ENCODE measurements at regions not wholly inside any gene's neighbourhood (a gene's known extent, or its start where the extent isn't known, plus 50 kb on each side); places are given as distances from the start of the nearest gene placed in this dataset.

DNA sequence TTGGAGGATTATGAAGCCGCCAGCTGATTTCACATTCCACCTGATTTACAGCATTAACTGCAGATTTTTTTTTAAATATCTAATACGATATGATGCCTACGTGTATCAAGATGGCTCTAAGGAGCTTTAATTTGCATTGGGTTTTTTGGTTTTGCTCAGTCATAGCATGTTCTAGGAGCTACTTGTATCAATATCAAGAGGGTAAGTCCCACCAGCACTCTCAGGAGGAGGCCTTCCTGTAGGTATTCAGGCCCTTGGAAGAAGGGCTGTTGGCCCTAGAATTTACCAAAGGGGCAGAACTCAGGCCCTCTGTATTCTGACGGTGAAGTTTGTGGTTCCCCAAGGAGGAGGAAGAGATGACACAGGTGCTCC is 97.2 kb upstream of the IPO5 start:
- H3K36me3 ChIP-seq (replicated peaks) = no peaks in the 10 kb centered on the region
- DNase-seq = no peak
- in situ Hi-C loops (cut with HindIII; ENCODE audit: low pct_ligation_motif_present, low sequenced_read_pairs) = no loop called here
- no peak overlapping the region for H3K4me3 ChIP-seq (ENCODE audit: low read depth, low read length)
- no peaks in the 10 kb centered on the region for H3K27me3 ChIP-seq (replicated peaks)
- H3K27ac ChIP-seq = no peak overlapping the region
- no peak for TF ChIP-seq CTCF (IDR thresholded peaks at IDR 0.05; ENCODE audit: low read depth, low read length, missing control alignments)

- no peak for TF ChIP-seq CTCF (IDR thresholded peaks at IDR 0.05; ENCODE audit: low read depth, low read length, missing control alignments)
Measured at GRCh38 chr13:97858161-97858560, 95.3 kb upstream of the IPO5 start.

DNA sequence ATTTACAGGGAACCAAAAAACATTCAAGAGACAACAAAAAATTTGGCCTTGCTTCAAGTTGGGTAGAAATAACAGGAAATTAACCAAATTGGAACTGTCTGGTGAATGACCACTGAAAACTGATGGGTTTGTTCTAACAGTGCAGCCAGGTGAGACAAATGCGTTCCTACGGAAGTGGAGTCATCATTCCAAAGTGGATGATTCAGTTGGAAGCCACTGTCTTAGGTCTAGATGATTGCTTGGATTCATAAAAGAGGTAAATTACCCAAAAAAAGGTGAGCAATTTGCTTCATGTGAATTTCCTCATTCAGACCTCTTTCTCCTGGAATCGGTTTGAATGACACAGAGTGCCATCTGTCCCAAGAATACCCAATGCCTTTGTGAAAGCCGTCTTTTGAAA is 87.1 kb upstream of the IPO5 start:
- in situ Hi-C loops (cut with HindIII; ENCODE audit: low pct_ligation_motif_present, low sequenced_read_pairs) = no loop called here
- no peak overlapping the region for H3K4me3 ChIP-seq (ENCODE audit: low read depth, low read length)
- H3K36me3 ChIP-seq (replicated peaks) = no peaks in the 10 kb centered on the region
- H3K27me3 ChIP-seq (replicated peaks) = no peaks in the 10 kb centered on the region
- no peak overlapping the region for H3K27ac ChIP-seq
- DNase-seq = no peak
- no peak for TF ChIP-seq CTCF (IDR thresholded peaks at IDR 0.05; ENCODE audit: low read depth, low read length, missing control alignments)

More at GRCh38 chr13:97858161-97858560, 95.3 kb upstream of the IPO5 start:
- Histone ChIP-seq H3K4me3 (ENCODE audit: low read depth, low read length) (no peak overlapping the region), H3K36me3 (replicated peaks) (no peaks in the 10 kb centered on the region), H3K27ac (no peak overlapping the region), H3K27me3 (replicated peaks) (no peaks in the 10 kb centered on the region)
- no peak for DNase-seq
- in situ Hi-C loops (cut with HindIII; ENCODE audit: low pct_ligation_motif_present, low sequenced_read_pairs) = no loop called here

- H3K27me3 ChIP-seq (replicated peaks) = no peaks in the 10 kb centered on the region
- H3K27ac ChIP-seq = no peak overlapping the region
- no peaks in the 10 kb centered on the region for H3K36me3 ChIP-seq (replicated peaks)
- no peak for TF ChIP-seq CTCF (IDR thresholded peaks at IDR 0.05; ENCODE audit: low read depth, low read length, missing control alignments)
- H3K4me3 ChIP-seq (ENCODE audit: low read depth, low read length) = no peak overlapping the region
- no peak for DNase-seq
- in situ Hi-C loops (cut with HindIII; ENCODE audit: low pct_ligation_motif_present, low sequenced_read_pairs) = no loop called here
Measured at GRCh38 chr13:97866751-97867150, 86.7 kb upstream of the IPO5 start.

DNA sequence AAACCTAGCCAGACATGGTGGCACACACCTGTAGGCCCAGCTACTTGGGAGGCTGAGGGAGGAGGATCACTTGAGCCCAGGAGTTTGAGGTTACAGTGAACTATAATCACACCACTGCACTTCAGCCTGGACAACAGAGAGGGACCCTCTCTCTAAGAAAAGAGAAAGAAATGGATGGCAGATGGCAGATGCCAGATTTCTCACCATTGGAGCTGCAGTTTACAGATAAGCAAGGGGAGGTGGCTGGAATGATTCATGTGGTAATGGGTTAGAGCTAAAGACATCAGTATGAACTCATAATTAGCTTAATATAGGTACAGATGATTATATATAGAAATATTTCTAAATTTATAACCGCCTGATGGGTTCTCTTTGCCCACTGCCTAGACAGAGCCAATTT is 80.1 kb upstream of the IPO5 start:
- Histone ChIP-seq H3K4me3 (ENCODE audit: low read depth, low read length) (no peak overlapping the region), H3K27ac (no peak overlapping the region), H3K27me3 (replicated peaks) (no peaks in the 10 kb centered on the region), H3K36me3 (replicated peaks) (no peaks in the 10 kb centered on the region)
- no peak for TF ChIP-seq CTCF (IDR thresholded peaks at IDR 0.05; ENCODE audit: low read depth, low read length, missing control alignments)
- in situ Hi-C loops (cut with HindIII; ENCODE audit: low pct_ligation_motif_present, low sequenced_read_pairs) = no loop called here
- no peak for DNase-seq

- Histone ChIP-seq H3K27ac (no peak overlapping the region), H3K27me3 (replicated peaks) (no peaks in the 10 kb centered on the region), H3K36me3 (replicated peaks) (no peaks in the 10 kb centered on the region), H3K4me3 (ENCODE audit: low read depth, low read length) (no peak overlapping the region)
- no peak for DNase-seq
- in situ Hi-C loops (cut with HindIII; ENCODE audit: low pct_ligation_motif_present, low sequenced_read_pairs) = loop anchor here (25.0 kb wide), 1 partner anchor 537 kb away; no protein-coding TSS in a partner anchor
- TF ChIP-seq CTCF (IDR thresholded peaks at IDR 0.05; ENCODE audit: low read depth, low read length, missing control alignments) = no peak
Measured at GRCh38 chr13:97875218-97875617, 78.3 kb upstream of the IPO5 start.

All from brain microvascular endothelial cell (primary cell).